Adrenal gland (tissue), 5 donors: ENCODE measurements at regions not wholly inside any gene's neighbourhood (a gene's known extent, or its start where the extent isn't known, plus 50 kb on each side); places are given as distances from the start of the nearest gene placed in this dataset.

Source experiments
- POLR2A ChIP-seq, 2 donors: fragments of 450-650 bp; IDR thresholded peaks; one replicate each; pipeline ENCODE4 v1.6.1; 2017; ENCODE audit warnings: antibody characterized with exemption in 2 of 2, mild to moderate bottlenecking in 2 of 2, moderate library complexity in 1 of 2
- TF ChIP-seq, protein P1 (sequence below), 6 experiments: fragments of 450-650 bp in 4 of 6; fragments of 200-600 bp in 2 of 6; sonication (generic) in 1 of 6; IDR thresholded peaks; 1 replicate in 5 of 6; 2 replicates in 1 of 6; pipeline versions ENCODE4 v1.5.1 to v1.8.0; 2016 to 2021; ENCODE audit warnings: antibody characterized with exemption in 6 of 6, mild to moderate bottlenecking in 2 of 6, moderate library complexity in 1 of 6
- donor health status: DM: no; HTN: no; CAD: no.

DNA sequence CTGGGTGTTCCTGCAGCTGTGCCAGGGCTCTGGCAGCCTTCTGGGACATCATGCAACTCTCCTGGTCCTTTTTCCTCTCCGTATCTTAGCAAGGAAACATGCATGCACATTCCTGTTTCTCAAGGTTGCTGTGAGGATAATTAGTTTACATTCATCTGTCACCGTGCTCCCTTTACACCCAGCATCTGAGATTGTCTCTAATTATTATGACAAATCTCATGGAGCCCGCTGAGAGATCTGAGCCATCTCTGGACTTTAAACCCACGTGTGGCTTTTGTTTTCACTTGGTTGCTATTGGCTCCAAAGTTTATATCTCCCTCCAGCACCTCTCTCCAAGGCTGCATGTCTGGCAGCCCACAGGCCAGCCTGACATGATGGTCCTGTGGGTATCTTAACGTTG lies 167.6 kb downstream of the UNC5CL start:
- TF ChIP-seq, protein P1, sequence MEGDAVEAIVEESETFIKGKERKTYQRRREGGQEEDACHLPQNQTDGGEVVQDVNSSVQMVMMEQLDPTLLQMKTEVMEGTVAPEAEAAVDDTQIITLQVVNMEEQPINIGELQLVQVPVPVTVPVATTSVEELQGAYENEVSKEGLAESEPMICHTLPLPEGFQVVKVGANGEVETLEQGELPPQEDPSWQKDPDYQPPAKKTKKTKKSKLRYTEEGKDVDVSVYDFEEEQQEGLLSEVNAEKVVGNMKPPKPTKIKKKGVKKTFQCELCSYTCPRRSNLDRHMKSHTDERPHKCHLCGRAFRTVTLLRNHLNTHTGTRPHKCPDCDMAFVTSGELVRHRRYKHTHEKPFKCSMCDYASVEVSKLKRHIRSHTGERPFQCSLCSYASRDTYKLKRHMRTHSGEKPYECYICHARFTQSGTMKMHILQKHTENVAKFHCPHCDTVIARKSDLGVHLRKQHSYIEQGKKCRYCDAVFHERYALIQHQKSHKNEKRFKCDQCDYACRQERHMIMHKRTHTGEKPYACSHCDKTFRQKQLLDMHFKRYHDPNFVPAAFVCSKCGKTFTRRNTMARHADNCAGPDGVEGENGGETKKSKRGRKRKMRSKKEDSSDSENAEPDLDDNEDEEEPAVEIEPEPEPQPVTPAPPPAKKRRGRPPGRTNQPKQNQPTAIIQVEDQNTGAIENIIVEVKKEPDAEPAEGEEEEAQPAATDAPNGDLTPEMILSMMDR (IDR thresholded peaks at IDR 0.05): no peak
- TF ChIP-seq POLR2A (IDR thresholded peaks at IDR 0.05): no peak
